Upper lobe of left lung (tissue), 6 donors: ENCODE measurements at regions not wholly inside any gene's neighbourhood (a gene's known extent, or its start where the extent isn't known, plus 50 kb on each side); places are given as distances from the start of the nearest gene placed in this dataset.
"Not testable (repeated sequence)": the region's sequence is repeated elsewhere in the genome, so short reads cannot be mapped to it uniquely, and the experiment has no call there.

Source experiments
- ATAC-seq, 2 donors: fragments of 200-7000 bp; cut with Tn5 transposase; one replicate each; pipeline ENCODE4 v1.9.1; 2022; ENCODE audit warnings: mild to moderate bottlenecking in 2 of 2, moderate library complexity in 2 of 2; ENCODE audit not compliant: low FRiP score in 2 of 2
- DNase-seq, 2 donors: peaks; one replicate each; pipeline ENCODE4 v3.0.0-alpha.2; 2019 to 2020
- H3K27ac ChIP-seq, 4 donors: fragments of 200-600 bp; sonication (generic); one replicate each; pipeline ENCODE4 v1.5.1; 2016 to 2019
- H3K27me3 ChIP-seq, 4 donors: fragments of 200-600 bp; sonication (generic); one replicate each; pipeline ENCODE4 v1.5.1; 2017 to 2019
- H3K36me3 ChIP-seq, 4 donors: fragments of 200-600 bp; sonication (generic); one replicate each; pipeline ENCODE4 v1.5.1; 2016 to 2019
- H3K4me1 ChIP-seq, 4 donors: fragments of 200-600 bp; sonication (generic); one replicate each; pipeline ENCODE4 v1.5.1; 2018 to 2019
- H3K4me3 ChIP-seq, 4 donors: fragments of 200-600 bp; sonication (generic); one replicate each; pipeline ENCODE4 v1.5.1; 2017 to 2019; ENCODE audit warnings: mild to moderate bottlenecking in 2 of 4, moderate library complexity in 1 of 4
- H3K9me3 ChIP-seq, 4 donors: fragments of 200-600 bp; sonication (generic); one replicate each; pipeline ENCODE4 v1.5.1; 2018 to 2019
- EP300 ChIP-seq, 4 donors: sonication (generic); formaldehyde crosslinking; IDR thresholded peaks; one replicate each; pipeline ENCODE4 v1.5.1; 2017; ENCODE audit warnings: antibody characterized with exemption in 4 of 4, control low read depth in 2 of 4
- POLR2A ChIP-seq, 4 donors: fragments of 450-650 bp; IDR thresholded peaks; one replicate each; pipeline ENCODE4 v1.5.1; 2016 to 2017; ENCODE audit warnings: antibody characterized with exemption in 4 of 4, mild to moderate bottlenecking in 2 of 4
- POLR2AphosphoS5 ChIP-seq, 2 donors: sonication (generic); formaldehyde crosslinking; IDR thresholded peaks; one replicate each; pipeline ENCODE4 v1.5.1; 2017; ENCODE audit warnings: antibody characterized with exemption in 2 of 2
- WGBS, 2 donors: methylation state at CpG; one replicate each; pipeline ENCODE4 v1.1.5; 2017 to 2018; 5-methylcytosine and 5-hydroxymethylcytosine counted together
- TF ChIP-seq, protein P1 (sequence below), 6 experiments: fragments of 450-650 bp in 4 of 6; fragments of 200-600 bp in 2 of 6; sonication (generic) in 2 of 6; IDR thresholded peaks; one replicate each; pipeline ENCODE4 v1.5.1; 2016 to 2019; ENCODE audit warnings: antibody characterized with exemption in 6 of 6
- donor health status: DM: no; HTN: no; CAD: no; lungs with moderate emphysema.
- donor health status: DM: no; HTN: yes; CAD: no; lungs with severe emphysema.

DNA sequence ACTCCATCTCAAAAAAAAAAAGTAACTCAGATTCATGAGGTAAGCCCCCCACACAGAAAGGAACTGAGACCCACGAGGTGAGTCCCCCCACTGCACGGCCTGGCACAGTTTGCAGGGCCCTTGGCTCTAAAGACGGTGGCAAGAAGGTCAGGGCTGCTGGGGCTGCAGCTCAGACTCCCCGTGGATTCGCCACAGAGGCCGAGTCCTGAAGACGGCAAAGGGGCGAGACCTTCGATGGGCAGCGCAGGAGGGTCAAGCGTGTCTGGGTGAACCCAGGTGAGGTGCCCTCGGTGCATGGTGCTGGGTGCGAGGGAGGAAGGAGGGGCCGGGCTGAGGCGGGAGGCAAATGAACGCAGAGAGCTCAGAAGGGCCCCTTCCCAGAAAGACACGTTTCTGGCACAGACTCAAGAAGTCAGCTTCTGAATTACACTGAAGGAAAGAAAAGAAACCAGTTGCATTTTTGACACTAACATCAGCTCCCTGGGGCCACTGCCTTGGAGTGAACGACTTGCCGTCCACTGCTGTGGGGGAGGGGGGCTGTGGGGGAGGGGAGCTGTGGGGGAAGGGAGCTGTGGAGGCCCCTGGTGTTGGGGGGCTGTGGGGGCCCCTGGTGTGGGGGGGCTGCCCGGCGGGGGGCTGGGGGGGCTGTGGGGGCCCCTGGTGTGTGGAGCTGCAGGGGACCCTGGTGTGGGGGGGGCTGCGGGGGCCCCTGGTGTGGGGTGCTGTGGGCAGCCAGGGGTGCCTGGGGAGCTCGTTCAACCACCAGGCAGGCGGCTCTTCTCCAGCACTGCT is 69.8 kb upstream of the METRNL start:
- Histone ChIP-seq H3K4me3 (peak overlapping the region in 3 of 4 donors; percentile 10 to 29 (median 12)), H3K36me3 (peaks cover 0 to 8% (median 0%) of the 10 kb centered on the region in 4 donors), H3K4me1 (peaks cover 5 to 19% (median 13%) of the 10 kb centered on the region in 4 donors), H3K27ac (no peak overlapping the region), H3K27me3 (no peaks in the 10 kb centered on the region), H3K9me3 (no peaks in the 10 kb centered on the region)
- peak in 1 of 2 donors; percentile 61 for DNase-seq
- TF ChIP-seq, protein P1, sequence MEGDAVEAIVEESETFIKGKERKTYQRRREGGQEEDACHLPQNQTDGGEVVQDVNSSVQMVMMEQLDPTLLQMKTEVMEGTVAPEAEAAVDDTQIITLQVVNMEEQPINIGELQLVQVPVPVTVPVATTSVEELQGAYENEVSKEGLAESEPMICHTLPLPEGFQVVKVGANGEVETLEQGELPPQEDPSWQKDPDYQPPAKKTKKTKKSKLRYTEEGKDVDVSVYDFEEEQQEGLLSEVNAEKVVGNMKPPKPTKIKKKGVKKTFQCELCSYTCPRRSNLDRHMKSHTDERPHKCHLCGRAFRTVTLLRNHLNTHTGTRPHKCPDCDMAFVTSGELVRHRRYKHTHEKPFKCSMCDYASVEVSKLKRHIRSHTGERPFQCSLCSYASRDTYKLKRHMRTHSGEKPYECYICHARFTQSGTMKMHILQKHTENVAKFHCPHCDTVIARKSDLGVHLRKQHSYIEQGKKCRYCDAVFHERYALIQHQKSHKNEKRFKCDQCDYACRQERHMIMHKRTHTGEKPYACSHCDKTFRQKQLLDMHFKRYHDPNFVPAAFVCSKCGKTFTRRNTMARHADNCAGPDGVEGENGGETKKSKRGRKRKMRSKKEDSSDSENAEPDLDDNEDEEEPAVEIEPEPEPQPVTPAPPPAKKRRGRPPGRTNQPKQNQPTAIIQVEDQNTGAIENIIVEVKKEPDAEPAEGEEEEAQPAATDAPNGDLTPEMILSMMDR (IDR thresholded peaks at IDR 0.05): no peak
- TF ChIP-seq EP300 (IDR thresholded peaks at IDR 0.05): no peak
- no peak for TF ChIP-seq POLR2AphosphoS5 (IDR thresholded peaks at IDR 0.05)
- no peak for TF ChIP-seq POLR2A (IDR thresholded peaks at IDR 0.05)
- peak in 1 of 2 donors; percentile 21 for ATAC-seq
- 74 to 84% methylated on average over 16 to 21 of the region's 24 CpGs for WGBS, 2 donors

DNA sequence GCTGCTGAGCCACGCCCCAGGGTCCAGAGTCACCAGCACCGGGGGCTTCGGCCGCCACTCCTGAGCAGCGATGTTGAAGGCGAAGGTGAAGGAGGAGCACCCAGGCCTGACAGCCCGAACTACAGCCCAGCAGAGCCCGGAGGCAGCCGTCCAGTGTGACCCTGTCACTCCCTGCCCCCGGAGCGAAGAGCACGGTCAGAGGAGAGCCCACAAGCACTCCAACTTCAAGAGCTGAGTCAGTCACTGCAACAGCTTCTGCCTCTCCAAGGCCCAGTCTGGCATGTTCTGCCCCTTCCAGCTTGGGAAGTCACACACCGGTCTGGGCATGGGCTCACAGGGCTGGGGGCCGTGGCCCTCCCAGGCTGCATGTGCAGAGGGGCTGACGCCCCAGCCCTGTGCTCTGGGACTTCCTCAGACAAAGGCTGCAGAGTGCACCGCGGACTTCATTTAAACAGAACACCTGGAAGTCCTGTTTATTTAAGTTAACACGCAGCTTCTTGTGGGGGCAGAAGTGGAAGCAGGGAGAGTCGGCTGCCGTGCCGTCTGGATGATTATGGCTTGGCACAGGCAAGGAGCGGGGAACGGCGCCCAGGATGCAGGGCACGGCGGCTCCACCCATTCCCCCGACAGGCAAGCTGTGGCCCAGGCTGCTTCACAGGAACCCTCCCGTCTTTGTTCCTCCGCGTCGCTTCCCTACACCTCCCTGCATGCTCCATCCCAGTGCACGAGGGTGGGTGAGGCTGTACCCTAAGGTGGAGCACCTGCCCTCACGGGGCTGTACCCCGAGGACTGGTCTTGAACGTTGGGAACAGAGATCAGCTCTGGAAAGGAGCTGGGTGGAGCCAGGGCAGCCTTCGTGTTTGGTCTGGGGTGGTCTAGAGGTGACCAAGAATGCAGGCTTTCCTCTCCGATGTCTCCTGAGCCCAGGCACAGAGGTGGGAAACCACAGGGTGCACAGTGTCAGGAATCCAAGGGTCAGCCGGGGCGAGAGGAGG is 68.9 kb upstream of the METRNL start:
- DNase-seq (peak; percentile 71), ATAC-seq (peak; percentile 18 to 76)
- H3K4me1 ChIP-seq: peaks cover 5 to 19% (median 13%) of the 10 kb centered on the region in 4 donors
- TF ChIP-seq, protein P1 (IDR thresholded peaks at IDR 0.05): no peak
- TF ChIP-seq EP300 (IDR thresholded peaks at IDR 0.05) (no peak), POLR2AphosphoS5 (IDR thresholded peaks at IDR 0.05) (no peak), POLR2A (IDR thresholded peaks at IDR 0.05) (no peak)
- 53 to 65% methylated on average over 30 to 39 of the region's 39 CpGs for WGBS, 2 donors
- peak overlapping the region in 3 of 4 donors; percentile 10 to 29 (median 12) for H3K4me3 ChIP-seq
- H3K27me3 ChIP-seq: no peaks in the 10 kb centered on the region
- H3K36me3 ChIP-seq: peaks cover 0 to 3% (median 0%) of the 10 kb centered on the region in 4 donors
- H3K27ac ChIP-seq: peak overlapping the region in 1 of 4 donors; percentile 11
- no peaks in the 10 kb centered on the region for H3K9me3 ChIP-seq

DNA sequence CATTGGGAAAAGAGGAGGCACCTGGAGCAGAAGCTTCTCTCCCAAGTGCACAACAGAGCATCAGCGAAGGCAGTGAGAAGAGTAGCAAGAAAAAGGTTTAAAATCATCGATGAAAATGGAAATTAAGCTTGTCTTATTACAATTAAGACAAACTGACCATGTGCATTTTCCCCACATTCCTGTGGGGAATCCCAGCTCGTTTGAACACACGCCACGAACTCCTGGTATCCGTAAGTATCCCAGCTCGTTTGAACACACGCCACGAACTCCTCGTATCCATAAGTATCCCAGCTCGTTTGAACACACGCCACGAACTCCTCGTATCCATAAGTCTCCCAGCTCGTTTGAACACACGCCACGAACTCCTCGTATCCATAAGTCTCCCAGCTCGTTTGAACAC is 67.7 kb upstream of the METRNL start:
- H3K4me3 ChIP-seq, H3K9me3 ChIP-seq, ATAC-seq, H3K36me3 ChIP-seq, H3K27me3 ChIP-seq, H3K27ac ChIP-seq, DNase-seq: not testable (repeated sequence)
- 86 to 87% methylated on average over 18 to 19 of the region's 19 CpGs for WGBS, 2 donors
- H3K4me1 ChIP-seq: peaks cover 5 to 19% (median 13%) of the 10 kb centered on the region in 4 donors

DNA sequence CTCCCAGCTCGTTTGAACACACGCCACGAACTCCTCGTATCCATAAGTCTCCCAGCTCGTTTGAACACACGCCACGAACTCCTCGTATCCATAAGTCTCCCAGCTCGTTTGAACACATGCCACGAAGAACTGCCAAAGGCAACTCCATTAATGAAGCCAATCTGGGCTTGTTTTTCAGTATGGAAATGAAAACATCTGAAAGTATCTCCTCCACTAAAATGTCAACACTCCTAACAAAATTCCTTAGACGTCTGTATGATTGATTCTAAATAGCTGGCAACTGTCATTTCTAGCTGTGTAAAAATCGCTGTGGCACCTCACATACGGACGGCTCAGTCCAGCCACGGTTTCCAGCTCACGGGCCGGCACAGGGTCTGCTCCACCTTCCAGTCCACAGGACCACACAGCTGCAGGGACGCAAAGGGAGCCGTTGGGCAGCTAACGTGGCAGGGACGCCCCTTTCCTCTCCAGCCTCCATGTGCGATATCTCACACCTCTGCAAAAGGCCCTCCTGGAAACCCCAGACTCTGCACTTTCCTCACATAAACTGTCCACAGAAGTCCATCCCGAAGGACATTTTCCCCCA is 67.1 kb upstream of the METRNL start:
- Histone ChIP-seq H3K27ac (no peak overlapping the region), H3K36me3 (peaks cover 0 to 3% (median 0%) of the 10 kb centered on the region in 4 donors), H3K9me3 (no peaks in the 10 kb centered on the region), H3K27me3 (no peaks in the 10 kb centered on the region), H3K4me3 (peak overlapping the region in 1 of 4 donors; percentile 15), H3K4me1 (peaks cover 5 to 19% (median 13%) of the 10 kb centered on the region in 4 donors)
- ATAC-seq (no peak), DNase-seq (peak in 1 of 2 donors; percentile 57)
- WGBS, 2 donors: 82 to 88% methylated on average over 22 to 23 of the region's 23 CpGs
- TF ChIP-seq POLR2AphosphoS5 (IDR thresholded peaks at IDR 0.05): no peak

DNA sequence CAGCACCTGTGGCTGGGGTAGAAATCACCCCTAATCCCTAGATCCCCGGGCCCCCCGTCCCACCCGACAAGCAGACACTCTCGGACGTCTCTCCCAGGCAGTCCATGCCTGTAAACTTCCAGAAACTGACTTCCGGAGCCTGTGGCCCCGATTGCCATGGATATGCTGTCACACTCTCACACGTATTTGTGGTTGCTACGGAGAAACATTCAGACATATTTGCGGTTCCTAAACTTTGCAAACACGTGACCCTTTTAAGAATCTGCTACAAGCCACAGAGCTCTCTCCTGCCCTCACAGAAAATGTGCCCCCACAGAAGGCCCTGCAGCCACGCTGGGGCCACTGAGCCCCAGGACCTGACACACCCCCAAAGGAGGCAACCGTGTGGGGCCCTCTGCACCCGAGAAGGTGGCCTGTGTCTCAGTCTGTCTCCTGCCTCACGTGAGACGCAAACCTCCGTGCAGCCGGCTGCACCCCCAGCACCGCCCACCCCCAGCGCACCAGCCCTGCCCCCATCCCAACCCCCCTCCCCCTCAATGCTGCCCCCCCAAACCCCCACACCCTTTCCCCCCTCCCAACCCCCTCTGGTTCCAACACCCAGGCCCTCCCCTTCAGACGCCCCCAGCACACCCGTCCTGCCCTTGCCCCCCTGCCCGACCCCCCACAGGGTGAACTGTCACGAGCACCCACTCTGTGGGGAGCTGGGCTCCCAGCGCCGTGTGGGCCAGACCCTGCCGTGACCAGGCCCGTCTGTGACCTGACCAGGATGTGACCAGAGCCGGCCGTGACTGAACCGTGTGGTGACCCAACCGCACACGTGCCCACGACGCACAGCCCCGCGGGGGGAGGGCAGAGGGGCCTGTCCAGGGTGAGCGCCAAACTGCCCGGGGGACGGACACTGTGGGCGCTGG is 66.3 kb upstream of the METRNL start:
- TF ChIP-seq EP300 (IDR thresholded peaks at IDR 0.05) (no peak), POLR2A (IDR thresholded peaks at IDR 0.05) (no peak), POLR2AphosphoS5 (IDR thresholded peaks at IDR 0.05) (no peak)
- TF ChIP-seq, protein P1 (IDR thresholded peaks at IDR 0.05): no peak
- no peak overlapping the region for H3K27ac ChIP-seq
- DNase-seq (peak in 1 of 2 donors; percentile 62), ATAC-seq (peak in 1 of 2 donors; percentile 70)
- H3K9me3 ChIP-seq: no peaks in the 10 kb centered on the region
- peaks cover 0 to 3% (median 0%) of the 10 kb centered on the region in 4 donors for H3K36me3 ChIP-seq
- 78 to 79% methylated on average over 18 to 39 of the region's 41 CpGs for WGBS, 2 donors
- peaks cover 5 to 19% (median 13%) of the 10 kb centered on the region in 4 donors for H3K4me1 ChIP-seq
- H3K27me3 ChIP-seq: no peaks in the 10 kb centered on the region
- peak overlapping the region in 1 of 4 donors; percentile 15 for H3K4me3 ChIP-seq
